AG09309 (cell line): ENCODE measurements at regions not wholly inside any gene's neighbourhood (a gene's known extent, or its start where the extent isn't known, plus 50 kb on each side); places are given as distances from the start of the nearest gene placed in this dataset.

Experiments
- DNase-seq: peaks from one replicate; pipeline ENCODE4 v3.0.0-alpha.2; 2010; ENCODE audit warnings: low read depth
- H3K4me3 ChIP-seq: 2 replicates; pipeline ENCODE4 v1.5.1; 2011; ENCODE audit warnings: mild to moderate bottlenecking, low read depth, low read length, moderate library complexity; ENCODE audit not compliant: control insufficient read depth
- TF ChIP-seq, protein P1 (sequence below): IDR thresholded peaks from 2 replicates; pipeline ENCODE4 v1.5.1; 2011; ENCODE audit warnings: mild to moderate bottlenecking, low read depth, low read length, inconsistent platforms; ENCODE audit not compliant: insufficient read depth, control insufficient read depth; ENCODE audit errors: missing control alignments

DNA sequence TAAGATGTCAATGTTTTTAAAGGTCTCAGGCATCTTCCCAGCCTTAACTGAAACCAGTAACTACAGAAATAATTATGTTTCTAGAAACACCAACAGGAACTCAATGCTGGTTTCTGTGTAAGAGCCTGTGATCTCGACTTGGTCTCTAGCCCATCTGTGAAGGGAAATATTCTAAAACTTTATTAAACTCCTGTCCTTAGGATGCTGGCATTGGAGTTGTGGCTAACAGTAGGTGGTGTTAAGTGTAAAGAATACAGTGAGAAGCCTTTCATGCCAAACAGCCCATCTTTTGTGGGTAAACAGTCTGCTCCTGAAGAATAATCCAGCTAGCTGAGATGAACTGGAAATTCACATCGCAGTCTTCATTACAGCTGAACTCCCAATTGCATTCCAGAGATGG, 133.2 kb downstream of the ADAMTS15 start:
- DNase-seq = no peak
- no peak overlapping the region for H3K4me3 ChIP-seq

DNA sequence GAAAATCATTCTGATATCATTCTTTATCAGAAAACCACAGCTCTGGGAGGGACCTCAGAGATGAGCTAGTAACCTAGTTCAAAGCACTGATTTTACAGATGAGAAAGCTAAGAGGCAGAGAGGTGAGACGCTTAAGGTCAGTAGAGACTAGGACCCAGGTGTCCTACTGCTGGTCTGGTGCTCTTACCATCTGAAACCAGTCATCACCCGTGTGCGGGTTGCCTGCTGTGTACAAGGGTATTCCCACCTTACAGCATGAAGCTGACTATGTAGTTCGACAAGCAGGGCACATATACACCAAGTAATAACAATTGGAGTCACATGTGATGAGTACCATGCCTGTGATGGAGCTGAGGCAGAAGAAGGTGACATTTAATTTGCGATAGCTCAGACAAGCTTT, 133.7 kb downstream of the ADAMTS15 start:
- TF ChIP-seq, protein P1, sequence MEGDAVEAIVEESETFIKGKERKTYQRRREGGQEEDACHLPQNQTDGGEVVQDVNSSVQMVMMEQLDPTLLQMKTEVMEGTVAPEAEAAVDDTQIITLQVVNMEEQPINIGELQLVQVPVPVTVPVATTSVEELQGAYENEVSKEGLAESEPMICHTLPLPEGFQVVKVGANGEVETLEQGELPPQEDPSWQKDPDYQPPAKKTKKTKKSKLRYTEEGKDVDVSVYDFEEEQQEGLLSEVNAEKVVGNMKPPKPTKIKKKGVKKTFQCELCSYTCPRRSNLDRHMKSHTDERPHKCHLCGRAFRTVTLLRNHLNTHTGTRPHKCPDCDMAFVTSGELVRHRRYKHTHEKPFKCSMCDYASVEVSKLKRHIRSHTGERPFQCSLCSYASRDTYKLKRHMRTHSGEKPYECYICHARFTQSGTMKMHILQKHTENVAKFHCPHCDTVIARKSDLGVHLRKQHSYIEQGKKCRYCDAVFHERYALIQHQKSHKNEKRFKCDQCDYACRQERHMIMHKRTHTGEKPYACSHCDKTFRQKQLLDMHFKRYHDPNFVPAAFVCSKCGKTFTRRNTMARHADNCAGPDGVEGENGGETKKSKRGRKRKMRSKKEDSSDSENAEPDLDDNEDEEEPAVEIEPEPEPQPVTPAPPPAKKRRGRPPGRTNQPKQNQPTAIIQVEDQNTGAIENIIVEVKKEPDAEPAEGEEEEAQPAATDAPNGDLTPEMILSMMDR = no peak
- no peak for DNase-seq

More for the DNA sequence above, 133.2 kb downstream of the ADAMTS15 start:
- TF ChIP-seq, protein P1 = no peak

DNA sequence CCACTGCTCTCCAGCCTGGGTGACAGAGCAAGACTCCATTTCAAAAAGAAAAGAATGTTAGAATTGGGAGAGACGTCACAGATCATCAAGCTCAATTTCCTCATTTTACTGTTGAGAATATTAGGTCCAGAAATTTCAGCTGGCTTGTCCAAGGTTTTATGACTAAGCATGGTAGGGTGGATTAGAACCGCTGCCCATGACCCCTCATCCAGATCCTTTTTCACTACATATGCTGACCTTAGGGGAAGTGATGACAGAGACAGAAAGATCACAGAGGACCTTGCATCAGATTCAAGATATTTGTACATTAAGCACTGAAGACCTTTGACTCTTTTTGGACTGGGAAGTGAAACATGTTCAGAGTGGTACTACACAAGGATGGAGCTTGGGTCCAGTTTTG, 134.5 kb downstream of the ADAMTS15 start:
- no peak for DNase-seq
- TF ChIP-seq, protein P1 = no peak
- H3K4me3 ChIP-seq = no peak overlapping the region

More for the DNA sequence above, 133.7 kb downstream of the ADAMTS15 start:
- no peak overlapping the region for H3K4me3 ChIP-seq

DNA sequence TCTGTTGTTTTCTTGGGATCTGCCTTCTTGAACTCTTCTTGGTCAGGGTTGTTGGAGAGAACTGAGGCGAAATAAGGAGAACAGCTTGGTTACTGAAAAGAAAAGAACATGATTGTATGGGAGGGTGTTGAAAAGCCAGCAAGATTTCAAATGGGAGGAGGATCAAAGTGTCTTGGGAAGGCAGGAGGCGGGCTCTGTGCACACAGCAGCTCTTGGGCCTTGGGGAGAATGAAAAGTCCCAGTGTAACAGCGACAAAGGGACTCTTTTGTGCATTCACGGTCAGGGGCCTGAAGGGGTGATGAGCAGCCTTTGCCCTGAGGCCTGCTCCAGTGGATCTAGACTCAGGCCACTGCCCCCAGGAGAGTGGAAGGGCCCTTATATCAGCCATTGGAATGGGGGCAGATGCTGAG, 135.4 kb downstream of the ADAMTS15 start:
- no peak overlapping the region for H3K4me3 ChIP-seq
- DNase-seq = no peak
- TF ChIP-seq, protein P1 = no peak

DNA sequence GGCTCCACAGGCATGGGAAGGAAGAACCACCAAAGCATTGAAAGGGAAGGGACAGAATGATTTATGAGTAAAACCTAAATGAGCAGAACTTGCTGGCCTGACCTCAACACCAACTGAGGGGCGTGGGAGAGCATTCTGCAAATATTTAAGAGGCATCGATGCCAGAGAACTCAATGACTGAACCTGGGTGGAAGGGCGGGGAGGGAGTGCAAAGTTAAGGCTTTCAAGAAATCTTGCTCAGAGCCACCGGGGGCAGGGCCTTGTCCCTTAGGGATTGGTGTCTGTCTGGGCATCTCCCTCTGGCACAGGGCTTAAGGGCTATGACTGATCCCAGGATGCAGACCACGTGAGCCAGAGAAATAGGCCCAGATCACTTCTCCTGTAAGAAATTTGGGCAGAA, 137.1 kb downstream of the ADAMTS15 start:
- TF ChIP-seq, protein P1 = no peak
- no peak for DNase-seq
- H3K4me3 ChIP-seq = no peak overlapping the region

DNA sequence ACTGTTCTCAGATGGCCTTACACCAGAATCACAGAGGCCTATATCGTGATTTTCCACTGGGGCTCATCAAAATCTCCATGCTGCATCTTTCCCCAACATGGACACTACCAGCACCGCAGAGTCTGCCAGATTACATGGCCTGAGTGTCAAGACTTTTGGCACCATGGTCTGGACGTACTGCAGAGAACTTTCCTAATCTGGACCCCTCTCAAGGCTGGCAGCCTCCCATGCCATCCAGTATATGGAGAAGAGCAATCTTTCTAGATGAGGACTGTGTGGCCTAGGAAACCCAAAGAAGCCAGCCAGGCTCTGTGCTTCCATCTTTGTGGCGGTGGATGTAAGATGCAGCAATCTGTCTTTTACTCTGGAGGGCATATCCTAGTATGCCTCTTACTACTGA, 139.2 kb downstream of the ADAMTS15 start:
- TF ChIP-seq, protein P1 = no peak
- H3K4me3 ChIP-seq = no peak overlapping the region
- no peak for DNase-seq

DNA sequence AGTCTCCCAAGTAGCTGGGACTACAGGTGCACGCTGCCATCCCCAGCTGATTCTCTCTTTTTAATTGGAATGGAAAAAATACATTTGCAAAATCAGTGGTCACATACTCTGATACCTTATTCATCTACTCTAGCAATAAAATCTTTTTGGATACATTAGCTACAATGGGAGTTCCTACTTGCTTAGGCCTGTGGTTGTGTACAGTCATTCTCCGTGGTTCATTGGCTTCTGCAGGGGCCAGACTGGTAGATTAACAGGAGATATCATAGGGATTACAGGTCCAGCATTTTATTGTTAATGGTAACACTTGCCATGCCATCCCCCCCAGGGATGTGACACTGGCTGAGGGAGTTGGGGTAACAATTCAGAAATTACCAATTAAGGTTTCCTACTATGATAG, 140.0 kb downstream of the ADAMTS15 start:
- no peak overlapping the region for H3K4me3 ChIP-seq
- no peak for DNase-seq
- TF ChIP-seq, protein P1 = no peak
